ENCODE measurements at regions not wholly inside any gene's neighbourhood (a gene's known extent, or its start where the extent isn't known, plus 50 kb on each side); places are given as distances from the start of the nearest gene placed in this dataset.

DNA sequence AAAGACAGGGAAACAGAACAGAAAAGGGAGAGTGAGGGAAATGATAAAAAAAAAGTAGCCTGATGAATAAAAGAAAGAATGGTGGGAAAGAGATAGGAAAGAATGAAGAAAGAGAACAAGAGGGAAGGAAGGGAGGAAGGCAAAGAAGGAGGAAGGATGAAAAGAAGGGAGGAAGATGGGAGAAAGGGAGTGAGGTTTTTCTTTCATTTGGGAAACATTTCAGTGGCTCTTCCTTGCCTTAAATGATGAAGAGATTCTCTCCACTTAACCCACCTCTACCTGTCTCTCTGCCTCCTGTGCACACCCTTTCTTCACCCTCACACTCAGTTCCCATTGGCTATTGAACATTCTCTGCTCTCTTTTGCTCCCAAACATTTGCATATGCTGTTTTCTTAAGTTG is 222.1 kb upstream of the DEFB112 start:
- H3K36me3 ChIP-seq: no peaks in the 10 kb centered on the region
- TF ChIP-seq POLR2A (IDR thresholded peaks at IDR 0.05): no peak
- TF ChIP-seq, protein P1, sequence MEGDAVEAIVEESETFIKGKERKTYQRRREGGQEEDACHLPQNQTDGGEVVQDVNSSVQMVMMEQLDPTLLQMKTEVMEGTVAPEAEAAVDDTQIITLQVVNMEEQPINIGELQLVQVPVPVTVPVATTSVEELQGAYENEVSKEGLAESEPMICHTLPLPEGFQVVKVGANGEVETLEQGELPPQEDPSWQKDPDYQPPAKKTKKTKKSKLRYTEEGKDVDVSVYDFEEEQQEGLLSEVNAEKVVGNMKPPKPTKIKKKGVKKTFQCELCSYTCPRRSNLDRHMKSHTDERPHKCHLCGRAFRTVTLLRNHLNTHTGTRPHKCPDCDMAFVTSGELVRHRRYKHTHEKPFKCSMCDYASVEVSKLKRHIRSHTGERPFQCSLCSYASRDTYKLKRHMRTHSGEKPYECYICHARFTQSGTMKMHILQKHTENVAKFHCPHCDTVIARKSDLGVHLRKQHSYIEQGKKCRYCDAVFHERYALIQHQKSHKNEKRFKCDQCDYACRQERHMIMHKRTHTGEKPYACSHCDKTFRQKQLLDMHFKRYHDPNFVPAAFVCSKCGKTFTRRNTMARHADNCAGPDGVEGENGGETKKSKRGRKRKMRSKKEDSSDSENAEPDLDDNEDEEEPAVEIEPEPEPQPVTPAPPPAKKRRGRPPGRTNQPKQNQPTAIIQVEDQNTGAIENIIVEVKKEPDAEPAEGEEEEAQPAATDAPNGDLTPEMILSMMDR (IDR thresholded peaks at IDR 0.05): no peak
- no peaks in the 10 kb centered on the region for H3K27me3 ChIP-seq
- H3K4me3 ChIP-seq: no peak overlapping the region
- H3K27ac ChIP-seq: no peak overlapping the region
- intact Hi-C loops (cut with DNase I): no loop called here
- H3K9me3 ChIP-seq: no peaks in the 10 kb centered on the region
- no peak for DNase-seq
- no peaks in the 10 kb centered on the region for H3K4me1 ChIP-seq
- ATAC-seq: no peak

DNA sequence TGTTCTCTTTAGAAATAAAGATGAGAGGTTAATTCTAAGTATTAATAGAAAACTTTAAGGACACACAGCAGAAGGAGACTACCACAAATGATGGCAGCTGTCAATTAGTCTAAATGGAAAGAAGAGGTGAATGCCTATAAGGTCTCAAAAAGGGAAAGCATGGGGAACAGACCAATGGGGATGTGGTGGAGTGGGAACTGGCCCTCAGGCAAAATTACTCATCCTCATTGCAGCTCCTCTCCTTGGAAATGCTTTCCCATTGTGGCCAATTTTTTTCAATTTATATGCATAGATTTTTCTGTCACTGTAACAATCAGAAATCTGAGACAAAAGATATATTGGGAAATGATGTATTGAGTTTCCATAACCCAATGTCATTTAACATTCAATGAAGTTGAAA is 222.9 kb upstream of the DEFB112 start:
- DNase-seq (no peak), ATAC-seq (no peak)
- Histone ChIP-seq H3K4me1 (no peaks in the 10 kb centered on the region), H3K4me3 (no peak overlapping the region), H3K27ac (no peak overlapping the region), H3K36me3 (no peaks in the 10 kb centered on the region), H3K9me3 (no peaks in the 10 kb centered on the region), H3K27me3 (no peaks in the 10 kb centered on the region)
- intact Hi-C loops (cut with DNase I): no loop called here
- TF ChIP-seq, protein P1 (IDR thresholded peaks at IDR 0.05): no peak
- TF ChIP-seq POLR2A (IDR thresholded peaks at IDR 0.05): no peak

DNA sequence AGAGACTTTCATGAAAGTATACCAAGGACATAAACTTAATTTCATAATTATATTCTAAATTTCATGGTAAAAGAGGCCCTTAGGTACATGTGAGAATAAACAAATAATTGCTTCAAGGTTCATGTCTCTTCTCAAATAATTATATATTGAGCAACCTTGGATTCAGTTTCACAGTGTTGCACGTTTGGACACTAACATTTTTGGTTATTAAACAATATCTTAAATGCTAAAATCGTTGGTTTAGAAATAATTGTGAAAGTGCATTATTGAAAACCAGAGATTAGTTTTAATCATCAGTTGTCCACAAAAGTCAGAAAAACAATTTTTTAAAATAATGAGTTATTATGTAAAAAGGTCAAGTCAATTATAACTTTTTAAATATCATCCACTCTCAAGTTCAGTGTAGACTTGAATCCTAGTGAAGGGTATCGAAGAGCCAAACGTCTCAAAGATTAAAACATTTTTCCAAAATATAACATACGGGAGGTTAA is 227.1 kb upstream of the DEFB112 start:
- Histone ChIP-seq H3K4me1 (no peaks in the 10 kb centered on the region), H3K27ac (no peak overlapping the region), H3K36me3 (no peaks in the 10 kb centered on the region), H3K27me3 (no peaks in the 10 kb centered on the region), H3K4me3 (no peak overlapping the region), H3K9me3 (no peaks in the 10 kb centered on the region)
- TF ChIP-seq POLR2A (IDR thresholded peaks at IDR 0.05): no peak
- TF ChIP-seq, protein P1 (IDR thresholded peaks at IDR 0.05): no peak
- no peak for ATAC-seq
- DNase-seq: no peak
- intact Hi-C loops (cut with DNase I): no loop called here
- WGBS, 4 donors: 72 to 78% (median 75%) methylated on average over 5 of the region's 5 CpGs

DNA sequence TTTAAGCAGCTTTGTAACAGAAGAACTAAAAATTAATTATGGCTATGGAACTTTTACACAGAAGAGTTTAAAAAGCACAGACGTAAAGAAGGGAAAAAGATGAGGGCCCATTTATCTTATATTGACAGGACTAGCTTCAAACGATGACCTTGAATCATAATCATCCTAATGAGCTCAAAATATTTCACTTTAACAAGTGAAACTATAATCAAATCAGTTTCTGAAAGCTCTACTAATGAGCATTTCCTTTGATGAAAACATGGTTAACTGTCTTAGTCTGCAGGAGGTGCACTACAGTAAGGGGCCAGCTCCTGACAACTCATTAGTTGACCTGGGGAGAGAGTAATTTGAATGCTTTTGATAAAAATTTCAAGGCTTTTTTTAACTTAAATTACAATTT is 228.0 kb upstream of the DEFB112 start:
- TF ChIP-seq POLR2A (IDR thresholded peaks at IDR 0.05): no peak
- TF ChIP-seq, protein P1 (IDR thresholded peaks at IDR 0.05): no peak
- WGBS, 4 donors: 43 to 64% (median 54%) methylated on average over 2 of the region's 2 CpGs
- H3K9me3 ChIP-seq: no peaks in the 10 kb centered on the region
- H3K27ac ChIP-seq: no peak overlapping the region
- no peaks in the 10 kb centered on the region for H3K27me3 ChIP-seq
- no peak for ATAC-seq
- intact Hi-C loops (cut with DNase I): no loop called here
- H3K4me1 ChIP-seq: no peaks in the 10 kb centered on the region
- DNase-seq: no peak
- H3K4me3 ChIP-seq: no peak overlapping the region
- no peaks in the 10 kb centered on the region for H3K36me3 ChIP-seq

Measured in heart left ventricle (tissue), 16 donors.